SK-N-SH (cell line): ENCODE measurements at regions not wholly inside any gene's neighbourhood (a gene's known extent, or its start where the extent isn't known, plus 50 kb on each side); places are given as distances from the start of the nearest gene placed in this dataset.
A peak's percentile ranks its signal among the peaks of the same experiment; 100 is the strongest.

Source experiments
- CTCF ChIA-PET: fragments of 300-600, 350-600 bp; formaldehyde crosslinking; extraction: SDS; loops from one replicate; lab custom pipeline; 2021; lab: Yijun Ruan, JAX
- POLR2A ChIA-PET: fragments of 350-600 bp; sonication (Branson Sonifier 250); formaldehyde crosslinking; extraction: SDS; loops from one replicate; lab custom pipeline; 2020; ENCODE audit warnings: antibody characterized with exemption, inconsistent platforms; lab: Yijun Ruan, JAX
- DNase-seq: peaks from one replicate; pipeline ENCODE4 v3.0.0; 2012
- H2AFZ ChIP-seq: fragments of 200-600 bp; sonication (generic); 2 replicates; pipeline ENCODE4 v1.8.1; 2016; ENCODE audit warnings: antibody characterized with exemption, mild to moderate bottlenecking, low read depth
- H3F3A ChIP-seq: fragments of 200-600 bp; sonication (generic); replicated peaks from 2 replicates; pipeline ENCODE3; 2016; ENCODE audit warnings: antibody characterized with exemption, mild to moderate bottlenecking; ENCODE audit not compliant: insufficient read depth
- H3K27ac ChIP-seq, 2 experiments: fragments of 200-500 bp in 1 of 2; fragments of 200-600 bp in 1 of 2; sonication (Bioruptor generic) in 1 of 2; sonication (generic), shearing (Covaris generic) in 1 of 2; 2 replicates each; pipeline versions ENCODE4 v1.5.1 to v1.6.1; 2014 to 2016; ENCODE audit warnings: low read depth in 2 of 2, inconsistent platforms in 1 of 2, low read length in 1 of 2, mild to moderate bottlenecking in 1 of 2, mixed read lengths in 1 of 2
- H3K27me3 ChIP-seq: fragments of 200-600 bp; sonication (generic), shearing (Covaris generic); 2 replicates; pipeline ENCODE4 v1.6.1; 2016; ENCODE audit warnings: mixed run types; ENCODE audit not compliant: insufficient read depth
- H3K36me3 ChIP-seq, 2 experiments: fragments of 200-500 bp in 1 of 2; fragments of 200-600 bp in 1 of 2; sonication (Bioruptor generic) in 1 of 2; sonication (generic) in 1 of 2; replicated peaks in 1 of 2; 2 replicates each; pipeline versions ENCODE3 to v1.5.1; 2014 to 2016; ENCODE audit warnings: low read length in 1 of 2, mild to moderate bottlenecking in 1 of 2; ENCODE audit not compliant: insufficient read depth in 2 of 2, control insufficient read depth in 1 of 2
- H3K4me1 ChIP-seq, 2 experiments: fragments of 200-500 bp in 1 of 2; fragments of 200-600 bp in 1 of 2; sonication (Bioruptor generic) in 1 of 2; sonication (generic), shearing (Covaris generic) in 1 of 2; 2 replicates each; pipeline versions ENCODE4 v1.5.1 to v1.6.1; 2014 to 2016; ENCODE audit warnings: low read depth in 1 of 2, low read length in 1 of 2, mixed run types in 1 of 2; ENCODE audit not compliant: insufficient read depth in 2 of 2, control insufficient read depth in 1 of 2
- H3K4me2 ChIP-seq: fragments of 200-600 bp; sonication (generic), shearing (Covaris generic); 2 replicates; pipeline ENCODE4 v1.6.1; 2017; ENCODE audit warnings: mixed run types
- H3K4me3 ChIP-seq, 2 experiments: fragments of 200-500 bp in 1 of 2; fragments of 200-600 bp in 1 of 2; sonication (Bioruptor generic) in 1 of 2; sonication (generic), shearing (Covaris generic) in 1 of 2; 2 replicates each; pipeline versions ENCODE4 v1.5.1 to v1.8.1; 2014 to 2016; ENCODE audit warnings: low read depth in 2 of 2, inconsistent platforms in 1 of 2, low read length in 1 of 2, mild to moderate bottlenecking in 1 of 2, mixed read lengths in 1 of 2, moderate library complexity in 1 of 2
- H3K79me2 ChIP-seq: fragments of 200-600 bp; sonication (generic); 2 replicates; pipeline ENCODE4 v1.8.1; 2017; ENCODE audit warnings: mild to moderate bottlenecking; ENCODE audit not compliant: insufficient read depth
- H3K9ac ChIP-seq: fragments of 200-600 bp; sonication (generic); 2 replicates; pipeline ENCODE4 v1.6.1; 2017; ENCODE audit warnings: mixed run types
- H3K9me2 ChIP-seq: fragments of 200-600 bp; sonication (generic); 2 replicates; pipeline ENCODE4 v1.6.1; 2017; ENCODE audit warnings: mixed run types
- H3K9me3 ChIP-seq: fragments of 200-600 bp; sonication (generic); 2 replicates; pipeline ENCODE4 v1.6.1; 2017; ENCODE audit warnings: mixed run types, mild to moderate bottlenecking, moderate library complexity
- H4K20me1 ChIP-seq: fragments of 200-600 bp; sonication (generic); 2 replicates; pipeline ENCODE4 v1.6.1; 2017; ENCODE audit warnings: mild to moderate bottlenecking, mixed run types; ENCODE audit not compliant: insufficient read depth
- EP300 ChIP-seq, 2 experiments: IDR thresholded peaks; 2 replicates each; pipeline versions ENCODE4 v1.4.0 to v1.6.1; 2012; ENCODE audit warnings: borderline replicate concordance in 1 of 2, low read depth in 1 of 2, low read length in 1 of 2
- GATA2 ChIP-seq: sonication (generic); formaldehyde crosslinking; IDR thresholded peaks from 2 replicates; pipeline ENCODE4 v1.5.0; 2020; ENCODE audit warnings: mild to moderate bottlenecking, missing genetic modification reagents
- JUND ChIP-seq: IDR thresholded peaks from 2 replicates; pipeline ENCODE4 v1.4.0; 2012
- MEF2A ChIP-seq: IDR thresholded peaks from 2 replicates; pipeline ENCODE4 v1.4.0; 2012; ENCODE audit warnings: low read depth, borderline replicate concordance
- NRF1 ChIP-seq: IDR thresholded peaks from 2 replicates; pipeline ENCODE4 v1.6.1; 2012; ENCODE audit warnings: low read depth, mild to moderate bottlenecking, low read length
- PBX3 ChIP-seq: IDR thresholded peaks from 2 replicates; pipeline ENCODE4; 2012
- SIN3A ChIP-seq: IDR thresholded peaks from 2 replicates; pipeline ENCODE4 v1.6.1; 2012; ENCODE audit warnings: low read depth, mild to moderate bottlenecking, low read length, moderate library complexity, borderline replicate concordance
- TCF12 ChIP-seq: IDR thresholded peaks from 2 replicates; pipeline ENCODE4 v1.4.0; 2012
- whole genome bisulfite sequencing: methylation state at CpG from one replicate; pipeline ENCODE4 v1.1.6; 2017; ENCODE audit warnings: low lambda C conversion rate; 5-methylcytosine and 5-hydroxymethylcytosine counted together

GRCh38 chr13:34816245-34816884 lies 125.7 kb upstream of the NBEA start:
- H3K27me3 ChIP-seq, result no peaks in the 10 kb centered on the region
- H3F3A ChIP-seq, result no peaks in the 10 kb centered on the region
- ChIA-PET CTCF (no interaction called here), POLR2A (no interaction called here)
- no peak overlapping the region for H3K4me3 ChIP-seq
- H3K4me1 ChIP-seq, result no peaks in the 10 kb centered on the region; a peak in 1 of 4 replicates
- H3K9ac ChIP-seq, result no peak overlapping the region
- no peaks in the 10 kb centered on the region for H3K36me3 ChIP-seq
- no peaks in the 10 kb centered on the region for H3K79me2 ChIP-seq
- H2AFZ ChIP-seq, result no peak overlapping the region
- DNase-seq, result no peak
- WGBS, result 35% methylated on average over 2 of the region's 2 CpGs
- H3K4me2 ChIP-seq, result no peak overlapping the region
- no peaks in the 10 kb centered on the region for H4K20me1 ChIP-seq
- H3K9me2 ChIP-seq, result no peaks in the 10 kb centered on the region
- TF ChIP-seq PBX3 (peak; percentile 16), TCF12 (peak; percentile 68), NRF1 (no peak), MEF2A (0 out of 2 replicates have a peak, but pooled peaks have one; percentile 12), GATA2 (CRISPR knock-in tag) (no peak)
- TF ChIP-seq, all 33 proteins: peak for 3
- Histone ChIP-seq H3K9me3 (peaks cover 5% of the 10 kb centered on the region; the same call in 1 of the 2 replicates), H3K27ac (peak overlapping the region; percentile 16 to 92; a peak in 3 of 4 replicates)

DNA sequence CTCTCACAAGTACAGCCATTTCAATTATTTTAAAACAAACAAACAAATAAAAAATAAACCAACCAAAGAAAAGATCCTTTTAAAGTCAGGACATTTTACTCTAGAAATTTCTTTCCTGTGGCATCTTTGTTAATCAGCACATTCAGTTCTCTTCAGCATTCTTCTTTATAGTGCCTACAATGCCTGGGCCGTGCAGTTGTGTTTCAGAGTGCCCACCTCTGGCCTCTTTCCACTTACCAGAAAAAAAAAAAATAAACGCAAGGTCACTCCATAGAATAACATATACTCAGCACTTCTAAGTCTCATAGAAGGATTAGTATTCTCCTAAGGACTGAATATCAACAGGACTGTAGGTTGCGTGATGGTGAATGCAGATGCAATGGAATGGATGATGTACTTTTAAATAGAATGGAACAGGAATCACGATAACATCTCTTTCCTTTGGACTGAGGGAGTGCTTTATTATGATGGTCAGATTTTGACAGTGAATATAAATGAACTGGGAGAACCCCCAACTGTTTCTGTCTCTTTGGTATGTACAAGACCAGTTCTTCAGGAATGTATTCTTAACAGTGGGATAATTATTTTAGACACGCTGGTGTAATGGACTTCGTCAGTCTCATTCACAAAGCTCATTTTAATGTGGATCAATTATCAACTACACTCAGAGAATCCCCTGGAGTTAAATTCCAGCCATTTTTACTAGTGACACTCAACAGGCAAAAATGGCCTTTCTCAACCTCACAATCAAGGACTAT lies 125.0 kb upstream of the NBEA start:
- H3K4me2 ChIP-seq, result no peak overlapping the region
- no peaks in the 10 kb centered on the region for H3K27me3 ChIP-seq
- H2AFZ ChIP-seq, result no peak overlapping the region
- CTCF ChIA-PET, result no interaction called here
- no peak overlapping the region for H3K9ac ChIP-seq
- DNase-seq, result no peak
- peak overlapping the region; percentile 14 to 92; a peak in 2 of 4 replicates for H3K27ac ChIP-seq
- 0 out of 2 replicates have a peak, but pooled peaks cover 5% of the 10 kb centered on the region for H3K9me3 ChIP-seq
- TF ChIP-seq SIN3A (no peak), TCF12 (peak; percentile 60), PBX3 (peak; percentile 60; the same call in 1 of the 2 replicates), JUND (0 out of 2 replicates have a peak, but pooled peaks have one; percentile 11), EP300 (IDR thresholded peaks at IDR 0.05; ENCODE audit: borderline replicate concordance in 1 of 2, low read depth in 1 of 2, low read length in 1 of 2) (peak in 1 of 2 experiments; percentile 33; a peak in 1 of 4 replicates)
- TF ChIP-seq, all 33 proteins: peak for 4
- POLR2A ChIA-PET, result no interaction called here
- Histone ChIP-seq H4K20me1 (no peaks in the 10 kb centered on the region), H3K4me1 (no peaks in the 10 kb centered on the region; a peak in 1 of 4 replicates), H3F3A (no peaks in the 10 kb centered on the region), H3K79me2 (no peaks in the 10 kb centered on the region), H3K9me2 (no peaks in the 10 kb centered on the region), H3K36me3 (no peaks in the 10 kb centered on the region), H3K4me3 (no peak overlapping the region)
- WGBS, result 54% methylated on average over 6 of the region's 6 CpGs
